GM23248 (cell line): ENCODE measurements at regions not wholly inside any gene's neighbourhood (a gene's known extent, or its start where the extent isn't known, plus 50 kb on each side); places are given as distances from the start of the nearest gene placed in this dataset.

Experiments used
- DNase-seq: peaks from one replicate; pipeline ENCODE4 v3.0.0-alpha.2; 2015
- H2AFZ ChIP-seq: fragments of 200-600 bp; sonication (generic); 2 replicates; pipeline ENCODE4 v1.6.1; 2016; ENCODE audit warnings: antibody characterized with exemption
- H3F3A ChIP-seq: fragments of 200-600 bp; sonication (generic); 2 replicates; pipeline ENCODE4 v1.6.1; 2016; ENCODE audit warnings: mild to moderate bottlenecking, antibody characterized with exemption, mixed run types; ENCODE audit not compliant: insufficient read depth
- H3K27ac ChIP-seq: fragments of 200-600 bp; sonication (generic); 2 replicates; pipeline ENCODE4 v1.5.1; 2016; ENCODE audit warnings: mild to moderate bottlenecking
- H3K27me3 ChIP-seq: fragments of 200-600 bp; sonication (generic); replicated peaks from 2 replicates; pipeline ENCODE4 v1.6.1; 2016; ENCODE audit warnings: mild to moderate bottlenecking; ENCODE audit not compliant: insufficient read depth
- H3K36me3 ChIP-seq: fragments of 200-600 bp; sonication (generic); 2 replicates; pipeline ENCODE4 v1.6.1; 2016; ENCODE audit warnings: low read depth, mild to moderate bottlenecking
- H3K4me1 ChIP-seq: fragments of 200-600 bp; sonication (generic); 2 replicates; pipeline ENCODE4 v1.6.1; 2016; ENCODE audit warnings: mild to moderate bottlenecking; ENCODE audit not compliant: insufficient read depth
- H3K4me2 ChIP-seq: fragments of 200-600 bp; sonication (generic); one replicate; pipeline ENCODE4 v1.6.1; 2016; ENCODE audit warnings: mild to moderate bottlenecking; ENCODE audit not compliant: unreplicated experiment
- H3K4me3 ChIP-seq: fragments of 200-600 bp; sonication (generic); 2 replicates; pipeline ENCODE4 v1.5.1; 2016; ENCODE audit warnings: mild to moderate bottlenecking
- H3K79me2 ChIP-seq: fragments of 200-600 bp; sonication (generic); 2 replicates; pipeline ENCODE4 v1.6.1; 2016; ENCODE audit warnings: mild to moderate bottlenecking; ENCODE audit not compliant: insufficient read depth
- H3K9ac ChIP-seq: fragments of 200-600 bp; sonication (generic); 2 replicates; pipeline ENCODE4 v1.6.1; 2016; ENCODE audit warnings: mild to moderate bottlenecking
- H3K9me2 ChIP-seq: fragments of 200-600 bp; sonication (generic); 2 replicates; pipeline ENCODE4 v1.6.1; 2016; ENCODE audit warnings: mixed run types, mild to moderate bottlenecking, moderate library complexity; ENCODE audit not compliant: insufficient read depth
- H3K9me3 ChIP-seq: fragments of 200-600 bp; sonication (generic); one replicate; pipeline ENCODE4 v1.6.1; 2017; ENCODE audit warnings: low read depth
- H4K20me1 ChIP-seq: fragments of 200-600 bp; sonication (generic); 2 replicates; pipeline ENCODE4 v1.6.0; 2016; ENCODE audit not compliant: insufficient read depth
- EZH2 ChIP-seq: fragments of 200-600 bp; sonication (generic); IDR thresholded peaks from 2 replicates; pipeline ENCODE4 v1.6.1; 2018; ENCODE audit warnings: antibody characterized with exemption, mild to moderate bottlenecking; ENCODE audit not compliant: insufficient read depth, poor library complexity, severe bottlenecking
- EZH2phosphoT487 ChIP-seq: fragments of 200-600 bp; sonication (generic); IDR thresholded peaks from 2 replicates; pipeline ENCODE4 v1.6.1; 2018; ENCODE audit warnings: antibody characterized with exemption, moderate library complexity, mild to moderate bottlenecking, low read depth; ENCODE audit not compliant: insufficient read depth
- WGBS, 2 experiments: methylation state at CpG; one replicate each; pipeline ENCODE4 v1.1.6; 2015 to 2017; ENCODE audit warnings: low lambda C conversion rate in 2 of 2, low coverage in 1 of 2; ENCODE audit errors: missing lambda C conversion rate in 2 of 2; 5-methylcytosine and 5-hydroxymethylcytosine counted together
- in situ Hi-C: fragments of 300-500 bp; cut with MboI; formaldehyde crosslinking; loops from 2 replicates; pipeline ENCODE4 v1.15.0; 2020

GRCh38 chr2:120574620-120575019 lies 161.0 kb upstream of the GLI2 start:
- no peaks in the 10 kb centered on the region for H3K9me2 ChIP-seq
- no peaks in the 10 kb centered on the region for H4K20me1 ChIP-seq
- TF ChIP-seq EZH2phosphoT487, result no peak
- no peak for TF ChIP-seq EZH2
- H3K79me2 ChIP-seq, result no peaks in the 10 kb centered on the region
- no peak overlapping the region for H3K4me3 ChIP-seq
- in situ Hi-C loops, result no loop called here
- no peak overlapping the region for H3K27ac ChIP-seq
- H3K4me1 ChIP-seq, result peaks cover 3% of the 10 kb centered on the region; the same call in 1 of the 2 replicates
- H3K4me2 ChIP-seq, result no peak overlapping the region
- no peak overlapping the region for H2AFZ ChIP-seq
- H3K27me3 ChIP-seq, result 0 out of 2 replicates have a peak, but pooled peaks cover 4% of the 10 kb centered on the region
- no peaks in the 10 kb centered on the region for H3K9me3 ChIP-seq
- DNase-seq, result no peak
- no peaks in the 10 kb centered on the region for H3K36me3 ChIP-seq
- WGBS, 2 experiments, result 90 to 93% methylated on average over 4 of the region's 4 CpGs
- H3F3A ChIP-seq, result no peaks in the 10 kb centered on the region
- H3K9ac ChIP-seq, result no peak overlapping the region

GRCh38 chr2:120575966-120576365 lies 159.7 kb upstream of the GLI2 start:
- H3K36me3 ChIP-seq, result no peaks in the 10 kb centered on the region
- WGBS, 2 experiments, result 96 to 99% methylated on average over 6 of the region's 6 CpGs
- no peak overlapping the region for H3K4me3 ChIP-seq
- no peaks in the 10 kb centered on the region for H3K9me3 ChIP-seq
- H3K9me2 ChIP-seq, result no peaks in the 10 kb centered on the region
- no peak overlapping the region for H3K27ac ChIP-seq
- no peak for DNase-seq
- H2AFZ ChIP-seq, result no peak overlapping the region; the same call in 1 of the 2 replicates
- in situ Hi-C loops, result no loop called here
- no peak overlapping the region for H3K4me2 ChIP-seq
- no peaks in the 10 kb centered on the region for H3F3A ChIP-seq
- TF ChIP-seq EZH2phosphoT487 (no peak), EZH2 (no peak)
- H3K79me2 ChIP-seq, result no peaks in the 10 kb centered on the region
- H3K27me3 ChIP-seq, result 0 out of 2 replicates have a peak, but pooled peaks cover 4% of the 10 kb centered on the region
- H4K20me1 ChIP-seq, result no peaks in the 10 kb centered on the region
- peaks cover 3% of the 10 kb centered on the region; the same call in 1 of the 2 replicates for H3K4me1 ChIP-seq
- peak overlapping the region; percentile 59; the same call in 1 of the 2 replicates for H3K9ac ChIP-seq

- Histone ChIP-seq H3K4me2 (peak overlapping the region; percentile 79), H3K9me2 (no peaks in the 10 kb centered on the region), H4K20me1 (no peaks in the 10 kb centered on the region), H3K79me2 (no peaks in the 10 kb centered on the region), H3K36me3 (no peaks in the 10 kb centered on the region), H3K27me3 (0 out of 2 replicates have a peak, but pooled peaks cover 4% of the 10 kb centered on the region), H3K4me3 (peak overlapping the region; percentile 53), H3K9me3 (no peaks in the 10 kb centered on the region), H3F3A (no peaks in the 10 kb centered on the region), H3K9ac (peak overlapping the region; percentile 59), H3K4me1 (peaks cover 3% of the 10 kb centered on the region; the same call in 1 of the 2 replicates), H3K27ac (no peak overlapping the region), H2AFZ (peak overlapping the region; percentile 78)
- TF ChIP-seq EZH2phosphoT487, result no peak
- no peak for TF ChIP-seq EZH2
- WGBS, 2 experiments, result 13 to 17% methylated on average over 36 to 46 of the region's 51 CpGs
- in situ Hi-C loops, result no loop called here
- DNase-seq, result peak; percentile 88
Measured at GRCh38 chr2:120576509-120577474, 158.9 kb upstream of the GLI2 start.

- in situ Hi-C loops, result no loop called here
- Histone ChIP-seq H3K9me2 (no peaks in the 10 kb centered on the region), H3K79me2 (no peaks in the 10 kb centered on the region), H2AFZ (no peak overlapping the region), H3K36me3 (no peaks in the 10 kb centered on the region), H3F3A (no peaks in the 10 kb centered on the region), H3K27me3 (0 out of 2 replicates have a peak, but pooled peaks cover 4% of the 10 kb centered on the region), H4K20me1 (no peaks in the 10 kb centered on the region), H3K4me3 (no peak overlapping the region), H3K4me2 (no peak overlapping the region), H3K9me3 (no peaks in the 10 kb centered on the region), H3K9ac (no peak overlapping the region), H3K4me1 (peaks cover 3% of the 10 kb centered on the region; the same call in 1 of the 2 replicates), H3K27ac (no peak overlapping the region)
- no peak for DNase-seq
- TF ChIP-seq EZH2phosphoT487 (no peak), EZH2 (no peak)
- 86% methylated on average over 12 of the region's 12 CpGs for whole genome bisulfite sequencing, 2 experiments
Measured at GRCh38 chr2:120577721-120578295, 157.9 kb upstream of the GLI2 start.
